PFSK-1 (cell line): ENCODE measurements at regions not wholly inside any gene's neighbourhood (a gene's known extent, or its start where the extent isn't known, plus 50 kb on each side); places are given as distances from the start of the nearest gene placed in this dataset.

Source experiments
- POLR2AphosphoS5 ChIP-seq: IDR thresholded peaks from 2 replicates; pipeline ENCODE4 v1.6.1; 2012; ENCODE audit warnings: low read depth, mild to moderate bottlenecking, control low read depth, low read length, moderate library complexity
- REST ChIP-seq, 2 experiments: IDR thresholded peaks; 2 replicates each; pipeline versions ENCODE4 v1.6.1 to v1.8.0; 2011 to 2012; ENCODE audit warnings: low read depth in 2 of 2, low read length in 2 of 2, control low read depth in 1 of 2, inconsistent platforms in 1 of 2, mild to moderate bottlenecking in 1 of 2, moderate library complexity in 1 of 2; ENCODE audit not compliant: insufficient read depth in 1 of 2
- SIN3A ChIP-seq: IDR thresholded peaks from 2 replicates; pipeline ENCODE4 v1.6.1; 2012; ENCODE audit warnings: mild to moderate bottlenecking, low read length, moderate library complexity, borderline replicate concordance; ENCODE audit not compliant: insufficient read depth
- TAF1 ChIP-seq: IDR thresholded peaks from 2 replicates; pipeline ENCODE4 v1.6.1; 2012; ENCODE audit warnings: low read length, control low read depth, borderline replicate concordance; ENCODE audit not compliant: insufficient read depth

GRCh38 chr4:13947921-13948320 lies 320.4 kb upstream of the BOD1L1 start:
- TF ChIP-seq TAF1 (no peak), SIN3A (no peak), REST (IDR thresholded peaks at IDR 0.05; ENCODE audit: insufficient read depth in 1 of 2, low read depth in 2 of 2, low read length in 2 of 2) (no peak), POLR2AphosphoS5 (no peak)
